H9 (cell line): ENCODE measurements at regions not wholly inside any gene's neighbourhood (a gene's known extent, or its start where the extent isn't known, plus 50 kb on each side); places are given as distances from the start of the nearest gene placed in this dataset.

Source experiments
- DNase-seq: peaks from one replicate; pipeline ENCODE4 v3.0.0-alpha.2; 2017
- H2AFZ ChIP-seq: one replicate; pipeline ENCODE4 v1.6.1; 2013; ENCODE audit warnings: mild to moderate bottlenecking, low read length, control low read depth, moderate library complexity
- H2AK5ac ChIP-seq: 2 replicates; pipeline ENCODE4 v1.6.1; 2013; ENCODE audit warnings: low read length, control low read depth, mixed read lengths; ENCODE audit not compliant: insufficient read length
- H2BK120ac ChIP-seq: one replicate; pipeline ENCODE4 v1.6.1; 2013; ENCODE audit warnings: low read depth, mild to moderate bottlenecking, low read length, control low read depth, inconsistent platforms; ENCODE audit not compliant: poor library complexity, severe bottlenecking
- H2BK12ac ChIP-seq: 2 replicates; pipeline ENCODE4 v1.6.1; 2013; ENCODE audit warnings: low read length, control low read depth, mixed read lengths, low read depth; ENCODE audit not compliant: insufficient read length
- H2BK15ac ChIP-seq: 2 replicates; pipeline ENCODE4 v1.6.1; 2013; ENCODE audit warnings: low read depth, low read length, control low read depth
- H2BK20ac ChIP-seq: one replicate; pipeline ENCODE4 v1.6.1; 2013; ENCODE audit warnings: low read depth, mild to moderate bottlenecking, low read length, control low read depth, inconsistent platforms; ENCODE audit not compliant: poor library complexity, severe bottlenecking
- H2BK5ac ChIP-seq: 2 replicates; pipeline ENCODE4 v1.6.1; 2013; ENCODE audit warnings: low read length, control low read depth, mixed read lengths; ENCODE audit not compliant: insufficient read length
- H3K14ac ChIP-seq: 2 replicates; pipeline ENCODE4 v1.6.1; 2013; ENCODE audit warnings: low read length, control low read depth; ENCODE audit not compliant: insufficient read depth
- H3K18ac ChIP-seq: 2 replicates; pipeline ENCODE4 v1.6.1; 2013; ENCODE audit warnings: low read depth, mild to moderate bottlenecking, mixed read lengths, low read length, control low read depth; ENCODE audit not compliant: insufficient read length
- H3K23ac ChIP-seq: 2 replicates; pipeline ENCODE4 v1.6.1; 2013; ENCODE audit warnings: low read length, control low read depth, mixed read lengths, low read depth; ENCODE audit not compliant: insufficient read length
- H3K23me2 ChIP-seq: 2 replicates; pipeline ENCODE4 v1.6.1; 2013; ENCODE audit warnings: low read depth, mild to moderate bottlenecking, mixed read lengths, low read length, control low read depth; ENCODE audit not compliant: insufficient read length, poor library complexity, severe bottlenecking
- H3K27ac ChIP-seq: 2 replicates; pipeline ENCODE4 v1.5.1; 2013; ENCODE audit warnings: low read length, control low read depth, mixed read lengths, low read depth; ENCODE audit not compliant: insufficient read length
- H3K27me3 ChIP-seq: 2 replicates; pipeline ENCODE4 v1.6.1; 2013; ENCODE audit warnings: low read length, control low read depth, inconsistent platforms; ENCODE audit not compliant: insufficient read depth
- H3K4ac ChIP-seq: 2 replicates; pipeline ENCODE4 v1.6.1; 2013; ENCODE audit warnings: low read depth, mild to moderate bottlenecking, control low read depth, inconsistent platforms, low read length, moderate library complexity
- H3K4me1 ChIP-seq: 2 replicates; pipeline ENCODE4 v1.6.1; 2013; ENCODE audit warnings: low read length, control low read depth, inconsistent platforms; ENCODE audit not compliant: insufficient read depth
- H3K4me2 ChIP-seq: 2 replicates; pipeline ENCODE4 v1.6.1; 2013; ENCODE audit warnings: low read length, control low read depth, mixed read lengths; ENCODE audit not compliant: insufficient read length, insufficient read depth
- H3K56ac ChIP-seq: 2 replicates; pipeline ENCODE4 v1.6.1; 2013; ENCODE audit warnings: low read depth, mild to moderate bottlenecking, mixed read lengths, low read length, control low read depth; ENCODE audit not compliant: insufficient read length
- H3K79me1 ChIP-seq: 2 replicates; pipeline ENCODE4 v1.6.1; 2013; ENCODE audit warnings: low read depth, mild to moderate bottlenecking, moderate library complexity, low read length, control low read depth, inconsistent platforms; ENCODE audit not compliant: insufficient read depth, poor library complexity, severe bottlenecking
- H3K79me2 ChIP-seq: 2 replicates; pipeline ENCODE4 v1.6.1; 2013; ENCODE audit warnings: low read length, control low read depth, inconsistent platforms; ENCODE audit not compliant: insufficient read depth
- H3K9ac ChIP-seq: 2 replicates; pipeline ENCODE4 v1.6.1; 2013; ENCODE audit warnings: low read length, control low read depth, mixed read lengths; ENCODE audit not compliant: insufficient read length; ENCODE audit errors: extremely low read depth
- H3K9me3 ChIP-seq: one replicate; pipeline ENCODE4 v1.6.1; 2013; ENCODE audit warnings: low read depth, low read length, inconsistent platforms; ENCODE audit not compliant: control insufficient read depth
- H3T11ph ChIP-seq: one replicate; pipeline ENCODE4 v1.6.1; 2013; ENCODE audit warnings: mild to moderate bottlenecking, low read length, control low read depth, inconsistent platforms
- H4K20me1 ChIP-seq: one replicate; pipeline ENCODE4 v1.6.1; 2013; ENCODE audit not compliant: control insufficient read depth, insufficient read length, insufficient read depth
- H4K5ac ChIP-seq: 2 replicates; pipeline ENCODE4 v1.6.1; 2013; ENCODE audit warnings: low read depth, mild to moderate bottlenecking, mixed read lengths, low read length, control low read depth; ENCODE audit not compliant: insufficient read length
- H4K8ac ChIP-seq: replicated peaks from 2 replicates; pipeline ENCODE4 v1.6.1; 2013; ENCODE audit warnings: low read length, control low read depth, mixed read lengths, low read depth; ENCODE audit not compliant: insufficient read length
- H4K91ac ChIP-seq: 2 replicates; pipeline ENCODE4 v1.6.1; 2013; ENCODE audit warnings: low read depth, mild to moderate bottlenecking, moderate library complexity, mixed read lengths, low read length, control low read depth; ENCODE audit not compliant: insufficient read length
- H3K27ac Mint-ChIP-seq, 3 experiments: 2 replicates in 2 of 3; 3 replicates in 1 of 3; pipeline ENCODE4 v1.8.0; 2020 to 2021; ENCODE audit warnings: mixed read lengths in 3 of 3, mild to moderate bottlenecking in 1 of 3, moderate library complexity in 1 of 3
- H3K27me3 Mint-ChIP-seq: 2 replicates; pipeline ENCODE4 v1.8.0; 2021; ENCODE audit warnings: low read depth, mild to moderate bottlenecking, moderate library complexity, mixed read lengths
- H3K36me3 Mint-ChIP-seq, 3 experiments: 2 replicates in 2 of 3; 3 replicates in 1 of 3; pipeline ENCODE4 v1.8.0; 2020 to 2021; ENCODE audit warnings: low read depth in 3 of 3, mixed read lengths in 3 of 3; ENCODE audit not compliant: insufficient read depth in 1 of 3
- H3K4me1 Mint-ChIP-seq, 2 experiments: 2 replicates each; pipeline ENCODE4 v1.8.0; 2020; ENCODE audit warnings: mixed read lengths in 2 of 2
- H3K4me3 Mint-ChIP-seq, 2 experiments: 2 replicates in 1 of 2; 3 replicates in 1 of 2; pipeline ENCODE4 v1.8.0; 2020 to 2021; ENCODE audit warnings: mild to moderate bottlenecking in 2 of 2, mixed read lengths in 2 of 2, moderate library complexity in 1 of 2
- H3K9me3 Mint-ChIP-seq, 2 experiments: 2 replicates in 1 of 2; 3 replicates in 1 of 2; pipeline ENCODE4 v1.8.0; 2020; ENCODE audit warnings: mild to moderate bottlenecking in 2 of 2, mixed read lengths in 2 of 2, moderate library complexity in 1 of 2
- CTCF ChIP-seq: fragments of 200-600 bp; sonication (generic); conservative IDR thresholded peaks from 3 replicates; pipeline ENCODE4 v1.8.0; 2021; ENCODE audit warnings: antibody characterized with exemption, mild to moderate bottlenecking
- WGBS: extraction: QIAGEN DNeasy Blood & Tissue Kit; methylation state at CpG from one replicate; pipeline ENCODE4 v1.1.7; 2013; ENCODE audit warnings: missing lambda C conversion rate, low lambda C conversion rate, mixed read lengths; ENCODE audit not compliant: insufficient read length; ENCODE audit errors: extremely low coverage; 5-methylcytosine and 5-hydroxymethylcytosine counted together

- TF ChIP-seq CTCF: no peak
- Mint-ChIP-seq H3K36me3 (no peaks in the 10 kb centered on the region), H3K4me3 (no peak overlapping the region), H3K9me3 (no peaks in the 10 kb centered on the region), H3K27me3 (no peaks in the 10 kb centered on the region), H3K4me1 (no peaks in the 10 kb centered on the region), H3K27ac (no peak overlapping the region; a peak in 1 of 7 replicates)
- no peaks in the 10 kb centered on the region for H3K79me2 ChIP-seq
- no peak overlapping the region for H2BK20ac ChIP-seq
- H4K8ac ChIP-seq: no peak overlapping the region
- H2AK5ac ChIP-seq: no peak overlapping the region
- H2BK12ac ChIP-seq: no peak overlapping the region
- no peak overlapping the region for H3K27ac ChIP-seq
- H3K23ac ChIP-seq: no peak overlapping the region
- no peaks in the 10 kb centered on the region for H3K9me3 ChIP-seq
- H3K9ac ChIP-seq: no peak overlapping the region
- no peak overlapping the region for H2BK120ac ChIP-seq
- H3K4me1 ChIP-seq: no peaks in the 10 kb centered on the region
- no peak overlapping the region for H3T11ph ChIP-seq
- H2BK15ac ChIP-seq: no peak overlapping the region
- H2AFZ ChIP-seq: no peak overlapping the region
- DNase-seq: no peak
- H3K56ac ChIP-seq: no peak overlapping the region
- no peaks in the 10 kb centered on the region for H3K79me1 ChIP-seq
- H4K91ac ChIP-seq: no peak overlapping the region
- H3K4ac ChIP-seq: no peak overlapping the region
- H2BK5ac ChIP-seq: no peak overlapping the region
- H3K18ac ChIP-seq: no peak overlapping the region
- H4K5ac ChIP-seq: no peak overlapping the region
- H4K20me1 ChIP-seq: no peaks in the 10 kb centered on the region
- no peak overlapping the region for H3K14ac ChIP-seq
- H3K4me2 ChIP-seq: no peak overlapping the region
- WGBS: no CpG with 5 or more reads among the region's 3 CpGs
- H3K23me2 ChIP-seq: no peaks in the 10 kb centered on the region
- no peaks in the 10 kb centered on the region for H3K27me3 ChIP-seq
Measured at GRCh38 chr2:39870871-39871270, 91.8 kb upstream of the THUMPD2 start.
